ENCODE measurements at regions not wholly inside any gene's neighbourhood (a gene's known extent, or its start where the extent isn't known, plus 50 kb on each side); places are given as distances from the start of the nearest gene placed in this dataset.

DNA sequence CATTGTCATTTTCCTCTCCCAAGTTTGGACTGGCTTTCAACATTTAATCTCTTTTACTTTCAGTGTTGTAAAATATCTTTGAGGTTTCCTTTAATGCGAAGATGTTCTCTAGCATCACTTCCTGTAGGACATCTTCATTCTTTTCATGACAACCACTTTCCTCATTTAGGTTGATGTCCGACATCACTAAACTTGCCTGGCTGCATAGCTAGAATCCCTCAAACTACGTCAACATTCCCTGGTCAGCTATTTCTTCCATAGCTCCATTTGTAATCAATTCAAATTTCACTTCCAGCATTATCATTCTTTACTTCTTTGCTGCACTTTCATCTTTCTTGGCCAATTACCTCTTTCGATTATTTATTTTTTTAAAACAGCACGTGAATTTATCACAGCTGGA lies 198.6 kb upstream of the EMCN start:
- in situ Hi-C loops (cut with MboI; ENCODE audit: low sequenced_read_pairs): no loop called here
- 62% methylated on average over 2 of the region's 5 CpGs; no CpG with 5 or more reads in 1 of the 2 experiments for WGBS, 2 experiments (ENCODE audit: extremely low coverage in 2 of 2, insufficient read length in 1 of 2)
- no peak for DNase-seq
- H3K18ac ChIP-seq (ENCODE audit: low read depth, low read length): no peak overlapping the region
- no peak overlapping the region for H4K91ac ChIP-seq (ENCODE audit: insufficient read depth, low read depth, low read length)
- H3K36me3 ChIP-seq (ENCODE audit: control insufficient read depth, insufficient read depth, low read length): no peaks in the 10 kb centered on the region
- dilution Hi-C loops (cut with HindIII; ENCODE audit: low sequenced_read_pairs, unreplicated experiment): no loop called here
- TF ChIP-seq, protein P1, sequence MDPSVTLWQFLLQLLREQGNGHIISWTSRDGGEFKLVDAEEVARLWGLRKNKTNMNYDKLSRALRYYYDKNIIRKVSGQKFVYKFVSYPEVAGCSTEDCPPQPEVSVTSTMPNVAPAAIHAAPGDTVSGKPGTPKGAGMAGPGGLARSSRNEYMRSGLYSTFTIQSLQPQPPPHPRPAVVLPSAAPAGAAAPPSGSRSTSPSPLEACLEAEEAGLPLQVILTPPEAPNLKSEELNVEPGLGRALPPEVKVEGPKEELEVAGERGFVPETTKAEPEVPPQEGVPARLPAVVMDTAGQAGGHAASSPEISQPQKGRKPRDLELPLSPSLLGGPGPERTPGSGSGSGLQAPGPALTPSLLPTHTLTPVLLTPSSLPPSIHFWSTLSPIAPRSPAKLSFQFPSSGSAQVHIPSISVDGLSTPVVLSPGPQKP (IDR thresholded peaks at IDR 0.05; ENCODE audit: borderline replicate concordance, low read depth, low read length): no peak
- TF ChIP-seq FOS (IDR thresholded peaks at IDR 0.05; ENCODE audit: low read depth, low read length) (no peak), NFE2L2 (IDR thresholded peaks at IDR 0.05; ENCODE audit: low read depth, low read length) (no peak), MXI1 (IDR thresholded peaks at IDR 0.05; ENCODE audit: borderline replicate concordance, low read depth, low read length) (no peak), CEBPB (IDR thresholded peaks at IDR 0.05; ENCODE audit: low read depth, low read length) (no peak), MAFK (IDR thresholded peaks at IDR 0.05; ENCODE audit: low read depth, low read length) (no peak), BHLHE40 (IDR thresholded peaks at IDR 0.05; ENCODE audit: low read depth, low read length) (no peak), MAZ (IDR thresholded peaks at IDR 0.05; ENCODE audit: borderline replicate concordance, low read depth, low read length) (no peak), RCOR1 (IDR thresholded peaks at IDR 0.05; ENCODE audit: insufficient replicate concordance, low read length) (no peak)
- TF ChIP-seq, protein P2, sequence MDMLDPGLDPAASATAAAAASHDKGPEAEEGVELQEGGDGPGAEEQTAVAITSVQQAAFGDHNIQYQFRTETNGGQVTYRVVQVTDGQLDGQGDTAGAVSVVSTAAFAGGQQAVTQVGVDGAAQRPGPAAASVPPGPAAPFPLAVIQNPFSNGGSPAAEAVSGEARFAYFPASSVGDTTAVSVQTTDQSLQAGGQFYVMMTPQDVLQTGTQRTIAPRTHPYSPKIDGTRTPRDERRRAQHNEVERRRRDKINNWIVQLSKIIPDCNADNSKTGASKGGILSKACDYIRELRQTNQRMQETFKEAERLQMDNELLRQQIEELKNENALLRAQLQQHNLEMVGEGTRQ (IDR thresholded peaks at IDR 0.05; ENCODE audit: low read depth, low read length): no peak
- no peaks in the 10 kb centered on the region for H3K79me1 ChIP-seq (ENCODE audit: low read depth in 1 of 2, low read length in 2 of 2)
- no peak for ATAC-seq (ENCODE audit: low read depth)
- no peak overlapping the region for H4K8ac ChIP-seq (ENCODE audit: low read depth in 2 of 2, low read length in 2 of 2)
- no peak overlapping the region for H3K23ac ChIP-seq (ENCODE audit: low read depth, low read length)
- intact Hi-C loops (cut with micrococcal nuclease): no loop called here
- no peak overlapping the region for H3K14ac ChIP-seq (replicated peaks; ENCODE audit: low read depth, low read length)
- H2AFZ ChIP-seq (replicated peaks; ENCODE audit: low read length, poor library complexity): no peak overlapping the region
- H3K9ac ChIP-seq (ENCODE audit: low read depth, low read length): no peak overlapping the region
- POLR2A ChIA-PET (ENCODE audit: unreplicated experiment): no interaction called here
- no peak overlapping the region for H3K4me2 ChIP-seq (ENCODE audit: low read depth, low read length)
- H3K4me1 ChIP-seq (ENCODE audit: control insufficient read depth, insufficient read depth, low read length): no peaks in the 10 kb centered on the region
- no TSS peak for BruUV-seq (replicated peaks)
- no peak overlapping the region for H2BK120ac ChIP-seq (ENCODE audit: low read depth, low read length)
- no peak overlapping the region for H3K4me3 ChIP-seq (ENCODE audit: insufficient read depth, low read depth, low read length)
- H3K27ac ChIP-seq (ENCODE audit: insufficient read depth, low read length): no peak overlapping the region
- no peak overlapping the region for H2AK5ac ChIP-seq (ENCODE audit: low read depth, low read length)
- H3K27me3 ChIP-seq (ENCODE audit: control insufficient read depth, insufficient read depth, low read length): no peaks in the 10 kb centered on the region
- CTCF ChIA-PET: no interaction called here
- no peaks in the 10 kb centered on the region for H3K9me3 ChIP-seq (ENCODE audit: control insufficient read depth, insufficient read depth, low read length)
- no peak overlapping the region for H2BK15ac ChIP-seq (ENCODE audit: low read depth, low read length)
- no peak overlapping the region for H4K5ac ChIP-seq (ENCODE audit: low read depth, low read length)
- H4K20me1 ChIP-seq (ENCODE audit: insufficient read depth, low read length): no peaks in the 10 kb centered on the region
- no peak overlapping the region for H2AK9ac ChIP-seq (replicated peaks; ENCODE audit: low read depth, low read length, poor library complexity)
- no peak overlapping the region for H3K56ac ChIP-seq (ENCODE audit: extremely low read depth, insufficient read depth, low read length)
- H3K4ac ChIP-seq (ENCODE audit: low read depth, low read length): no peak overlapping the region
- no peak overlapping the region for H2BK20ac ChIP-seq (ENCODE audit: low read depth, low read length)
- H3K9me1 ChIP-seq (ENCODE audit: insufficient read depth, low read length): no peaks in the 10 kb centered on the region
- H2BK5ac ChIP-seq (ENCODE audit: low read depth, low read length, poor library complexity, severe bottlenecking): no peak overlapping the region

All from IMR-90 (cell line).